GM12801 (cell line): ENCODE measurements at regions not wholly inside any gene's neighbourhood (a gene's known extent, or its start where the extent isn't known, plus 50 kb on each side); places are given as distances from the start of the nearest gene placed in this dataset.

ENCODE experiments used
- TF ChIP-seq, protein P1 (sequence below): IDR thresholded peaks from one replicate; pipeline ENCODE4 v1.5.1; 2011; ENCODE audit warnings: control low read depth; ENCODE audit not compliant: insufficient read length; ENCODE audit errors: extremely low read depth

DNA sequence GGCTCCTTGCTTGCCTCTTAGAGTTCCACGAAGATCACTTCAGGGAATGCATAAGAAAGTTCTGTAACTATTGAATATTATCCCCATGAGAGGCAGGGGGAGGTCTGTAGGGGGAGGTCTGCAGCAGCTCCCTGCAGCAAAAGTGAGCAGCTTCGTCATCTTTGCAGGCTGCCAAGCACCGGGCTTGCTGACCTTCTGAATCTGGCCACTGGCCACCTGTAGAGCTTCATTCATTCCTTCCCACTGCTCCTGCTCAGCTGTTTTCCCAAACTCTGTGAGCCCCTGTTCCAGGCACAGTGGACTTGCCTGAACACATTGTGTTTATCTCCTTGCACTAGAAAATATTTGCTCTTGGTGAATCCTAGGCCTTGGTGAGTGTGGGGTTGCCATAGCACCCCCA is 443.3 kb downstream of the HAPSTR1 start:
- TF ChIP-seq, protein P1, sequence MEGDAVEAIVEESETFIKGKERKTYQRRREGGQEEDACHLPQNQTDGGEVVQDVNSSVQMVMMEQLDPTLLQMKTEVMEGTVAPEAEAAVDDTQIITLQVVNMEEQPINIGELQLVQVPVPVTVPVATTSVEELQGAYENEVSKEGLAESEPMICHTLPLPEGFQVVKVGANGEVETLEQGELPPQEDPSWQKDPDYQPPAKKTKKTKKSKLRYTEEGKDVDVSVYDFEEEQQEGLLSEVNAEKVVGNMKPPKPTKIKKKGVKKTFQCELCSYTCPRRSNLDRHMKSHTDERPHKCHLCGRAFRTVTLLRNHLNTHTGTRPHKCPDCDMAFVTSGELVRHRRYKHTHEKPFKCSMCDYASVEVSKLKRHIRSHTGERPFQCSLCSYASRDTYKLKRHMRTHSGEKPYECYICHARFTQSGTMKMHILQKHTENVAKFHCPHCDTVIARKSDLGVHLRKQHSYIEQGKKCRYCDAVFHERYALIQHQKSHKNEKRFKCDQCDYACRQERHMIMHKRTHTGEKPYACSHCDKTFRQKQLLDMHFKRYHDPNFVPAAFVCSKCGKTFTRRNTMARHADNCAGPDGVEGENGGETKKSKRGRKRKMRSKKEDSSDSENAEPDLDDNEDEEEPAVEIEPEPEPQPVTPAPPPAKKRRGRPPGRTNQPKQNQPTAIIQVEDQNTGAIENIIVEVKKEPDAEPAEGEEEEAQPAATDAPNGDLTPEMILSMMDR, result no peak

DNA sequence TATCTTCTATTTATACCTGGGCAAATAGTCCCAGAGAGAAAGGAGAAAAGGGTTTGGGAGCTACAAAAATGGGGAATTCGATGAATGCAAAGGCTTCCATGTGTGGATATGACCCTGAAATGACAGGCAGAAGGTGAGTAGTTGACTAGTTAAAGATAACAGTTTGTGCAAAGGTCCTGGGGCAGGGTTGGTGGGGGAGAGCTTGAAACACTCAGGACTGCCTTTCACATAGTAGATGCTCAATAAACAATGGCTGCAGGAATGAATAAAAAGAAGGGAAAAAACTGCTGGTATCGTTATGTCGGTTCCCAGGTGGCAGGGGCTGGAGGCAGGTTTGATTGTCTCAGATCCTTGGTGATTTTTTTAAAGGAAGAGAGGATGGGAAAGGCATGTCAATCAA is 445.5 kb downstream of the HAPSTR1 start:
- TF ChIP-seq, protein P1, result no peak

DNA sequence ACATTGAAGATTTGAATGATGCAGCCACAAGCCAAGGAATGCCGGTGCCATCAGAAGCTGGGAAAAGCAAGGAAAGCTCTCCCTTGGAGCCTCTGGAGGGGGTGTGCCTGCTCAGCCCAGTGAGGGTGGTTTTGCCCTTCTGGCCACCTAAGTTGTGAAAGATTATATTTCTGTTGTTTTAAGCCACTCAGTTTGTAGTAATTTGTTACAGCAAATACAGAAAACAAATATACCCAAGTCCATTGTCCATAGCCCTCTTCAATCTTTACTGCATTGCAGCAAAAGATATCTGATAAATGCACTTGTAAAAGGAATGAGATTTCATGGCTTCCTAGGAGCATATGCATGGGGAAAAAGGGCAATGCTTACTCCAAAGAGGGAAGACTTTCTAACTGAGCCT is 447.9 kb downstream of the HAPSTR1 start:
- TF ChIP-seq, protein P1, result no peak

DNA sequence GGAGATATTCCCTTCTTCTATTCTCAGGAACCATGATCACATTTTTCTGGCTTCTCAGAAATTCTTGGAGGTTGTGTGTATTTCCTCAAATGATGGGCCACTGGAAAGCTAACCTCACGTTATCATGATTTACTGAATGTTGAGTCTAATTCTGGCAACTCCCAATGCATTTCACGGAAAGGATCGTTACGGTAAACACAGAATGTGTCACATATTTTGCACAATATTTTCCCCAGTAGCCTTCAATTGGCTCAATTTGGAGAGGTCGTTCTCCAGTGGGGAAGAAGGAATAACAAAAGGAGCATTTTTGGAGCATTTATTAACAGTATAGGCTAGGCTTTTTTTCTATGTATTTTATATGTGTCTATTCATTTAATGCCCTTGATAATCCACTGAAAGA is 450.3 kb downstream of the HAPSTR1 start:
- TF ChIP-seq, protein P1, result no peak

DNA sequence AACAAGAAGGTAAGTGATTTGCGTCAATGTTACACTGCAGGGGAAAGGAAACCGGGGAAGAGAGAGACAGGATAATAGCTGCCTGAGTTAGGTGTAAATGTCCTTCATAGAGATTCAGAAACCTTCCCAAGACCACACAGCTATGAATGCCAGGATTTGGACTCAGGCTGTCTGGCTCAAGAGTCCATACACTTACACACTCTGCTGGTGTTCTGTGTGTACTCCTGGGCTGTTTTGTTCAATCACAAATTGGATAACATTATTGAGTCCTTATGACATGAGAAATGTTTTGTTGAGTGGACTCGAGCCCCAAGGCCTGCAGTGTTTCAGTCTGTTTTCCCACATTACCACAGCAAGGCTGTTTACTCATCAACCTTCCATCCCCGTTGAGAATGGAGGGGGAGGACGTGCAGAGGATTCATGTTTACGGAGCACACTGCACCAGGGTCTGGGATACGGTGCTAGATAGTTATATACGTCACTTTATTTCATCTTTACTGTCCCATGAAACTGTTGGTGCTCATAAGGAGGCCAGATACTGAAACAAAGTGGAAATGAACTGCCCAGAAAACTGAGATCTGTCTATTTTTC is 450.8 kb downstream of the HAPSTR1 start:
- TF ChIP-seq, protein P1, result no peak

DNA sequence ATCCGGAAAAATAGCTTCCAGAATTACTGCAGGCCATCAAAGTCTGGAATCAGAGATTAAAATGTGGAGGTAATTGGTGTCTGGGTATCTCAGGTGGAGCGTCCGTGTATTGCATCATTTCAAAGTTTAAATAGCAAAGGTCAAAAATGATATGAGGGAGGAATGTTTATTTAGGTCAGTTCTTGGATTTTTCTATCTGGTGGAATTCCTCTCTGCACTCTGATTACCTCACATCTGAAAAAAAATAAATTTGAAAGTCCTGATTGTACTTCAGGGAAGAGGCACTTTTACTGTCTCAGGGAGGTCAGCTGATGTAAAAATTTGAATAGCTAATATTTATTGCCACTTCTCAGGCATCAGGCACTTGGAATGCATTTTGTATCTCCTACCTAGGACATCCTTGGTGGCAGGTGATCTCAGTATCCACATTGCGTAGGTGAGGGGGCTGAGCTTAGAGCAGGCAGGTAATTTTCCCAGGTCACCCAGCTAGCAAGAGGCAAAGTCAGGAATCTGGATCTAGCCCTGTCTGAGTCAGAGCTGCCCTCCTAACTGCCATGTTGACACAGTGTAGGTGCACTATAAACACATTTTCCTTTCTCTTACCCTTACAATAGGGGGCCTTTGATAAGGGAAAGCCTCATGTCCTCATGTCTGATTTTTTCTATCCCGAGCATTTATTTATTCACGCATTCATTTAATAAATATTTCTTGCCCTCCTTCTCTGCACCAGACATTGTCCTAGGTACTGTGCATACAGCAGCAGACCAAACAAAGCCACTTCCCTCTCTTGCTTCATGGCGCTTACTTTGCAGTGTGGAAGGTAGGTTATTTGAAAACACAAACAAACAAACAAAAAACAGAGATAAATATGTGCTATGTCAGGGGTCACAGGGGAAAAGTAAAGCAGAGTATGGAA is 454.3 kb downstream of the HAPSTR1 start:
- TF ChIP-seq, protein P1, result no peak

DNA sequence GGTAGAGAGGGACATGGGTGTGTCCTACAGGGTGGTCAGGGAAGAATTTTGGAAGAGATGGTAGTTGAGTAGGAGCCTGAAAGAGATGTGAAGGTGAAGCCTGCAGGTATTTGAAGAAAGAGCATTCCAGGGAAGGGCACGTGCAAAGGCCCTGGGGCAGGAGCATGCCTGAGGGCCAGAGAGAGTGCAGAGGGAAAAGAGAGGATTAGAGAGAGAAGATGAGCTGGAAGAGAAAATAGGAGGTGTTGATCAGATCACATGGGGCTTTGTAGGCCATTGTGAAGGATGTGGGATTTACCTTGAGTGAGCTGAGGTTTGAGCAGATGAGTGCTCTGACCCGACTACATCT is 455.0 kb downstream of the HAPSTR1 start:
- TF ChIP-seq, protein P1, result no peak
